OCI-LY3 (cell line): ENCODE measurements at regions not wholly inside any gene's neighbourhood (a gene's known extent, or its start where the extent isn't known, plus 50 kb on each side); places are given as distances from the start of the nearest gene placed in this dataset.

Experiments used
- H2AFZ ChIP-seq: fragments of 200-600, 300-600 bp; shearing (Covaris generic); 2 replicates; pipeline ENCODE4 v1.6.0; 2014; ENCODE audit warnings: antibody characterized with exemption, low read depth, low read length
- H3K27ac ChIP-seq: fragments of 200-600, 300-600 bp; sonication (generic); 2 replicates; pipeline ENCODE4 v1.5.1; 2014; ENCODE audit warnings: mild to moderate bottlenecking, low read length, moderate library complexity, mixed read lengths
- H3K27me3 ChIP-seq: fragments of 200-600, 300-600 bp; sonication (generic); 2 replicates; pipeline ENCODE4 v1.6.1; 2014; ENCODE audit warnings: low read depth, low read length, mixed read lengths
- H3K36me3 ChIP-seq: fragments of 200-600, 300-600 bp; sonication (generic); replicated peaks from 2 replicates; pipeline ENCODE3; 2014; ENCODE audit warnings: low read depth, low read length, mixed read lengths
- H3K4me1 ChIP-seq: fragments of 300-600, 200-600 bp; sonication (generic); 2 replicates; pipeline ENCODE4 v1.6.1; 2014; ENCODE audit warnings: low read length, mixed read lengths
- H3K4me2 ChIP-seq: fragments of 200-600, 300-600 bp; sonication (generic); 2 replicates; pipeline ENCODE4 v1.6.1; 2014; ENCODE audit warnings: low read length, mixed read lengths
- H3K4me3 ChIP-seq: fragments of 300-600, 200-600 bp; sonication (generic); 2 replicates; pipeline ENCODE4 v1.5.1; 2014; ENCODE audit warnings: antibody characterized with exemption, mild to moderate bottlenecking, low read length, moderate library complexity
- H3K79me2 ChIP-seq: fragments of 300-600, 200-600 bp; shearing (Covaris generic); 2 replicates; pipeline ENCODE4 v1.6.1; 2014; ENCODE audit warnings: mild to moderate bottlenecking, low read length, mixed read lengths
- H3K9ac ChIP-seq: fragments of 300-600, 200-600 bp; shearing (Covaris generic); 2 replicates; pipeline ENCODE4 v1.6.0; 2014; ENCODE audit warnings: mild to moderate bottlenecking, low read length, moderate library complexity
- H3K9me3 ChIP-seq: fragments of 200-600, 300-600 bp; shearing (Covaris generic); 2 replicates; pipeline ENCODE4 v1.6.1; 2014; ENCODE audit warnings: low read length, mixed read lengths; ENCODE audit not compliant: insufficient read depth
- H4K20me1 ChIP-seq: fragments of 200-600, 300-600 bp; sonication (generic); 2 replicates; pipeline ENCODE4 v1.6.1; 2016; ENCODE audit warnings: low read length, mixed read lengths; ENCODE audit not compliant: insufficient read depth
- CTCF ChIP-seq: fragments of 200-600, 300-600 bp; sonication (generic); IDR thresholded peaks from 2 replicates; pipeline ENCODE4 v1.5.1; 2014; ENCODE audit warnings: antibody characterized with exemption, low read length, low read depth
- EZH2phosphoT487 ChIP-seq: fragments of 200-600 bp; shearing (Covaris generic); IDR thresholded peaks from 2 replicates; pipeline ENCODE4 v1.6.1; 2018; ENCODE audit warnings: antibody characterized with exemption, mixed run types, low read depth

GRCh38 chr5:162484095-162484494, 416.5 kb downstream of the GABRG2 start:
- H2AFZ ChIP-seq: no peak overlapping the region

GRCh38 chr5:162484986-162485385, 417.4 kb downstream of the GABRG2 start:
- H3K4me3 ChIP-seq: no peak overlapping the region
- no peaks in the 10 kb centered on the region for H3K36me3 ChIP-seq
- no peaks in the 10 kb centered on the region for H4K20me1 ChIP-seq
- H3K4me2 ChIP-seq: no peak overlapping the region
- H3K27ac ChIP-seq: no peak overlapping the region
- H3K9me3 ChIP-seq: no peaks in the 10 kb centered on the region; the same call in 1 of the 2 replicates
- no peaks in the 10 kb centered on the region for H3K27me3 ChIP-seq
- H3K79me2 ChIP-seq: no peaks in the 10 kb centered on the region
- no peak overlapping the region for H2AFZ ChIP-seq
- no peak for TF ChIP-seq EZH2phosphoT487
- TF ChIP-seq CTCF: no peak
- H3K9ac ChIP-seq: no peak overlapping the region
- H3K4me1 ChIP-seq: no peaks in the 10 kb centered on the region

More at GRCh38 chr5:162484095-162484494, 416.5 kb downstream of the GABRG2 start:
- Histone ChIP-seq H3K27ac (no peak overlapping the region), H3K4me2 (no peak overlapping the region), H3K36me3 (no peaks in the 10 kb centered on the region), H3K9ac (no peak overlapping the region), H3K4me3 (no peak overlapping the region), H3K27me3 (no peaks in the 10 kb centered on the region), H3K79me2 (no peaks in the 10 kb centered on the region), H3K4me1 (no peaks in the 10 kb centered on the region), H4K20me1 (no peaks in the 10 kb centered on the region), H3K9me3 (no peaks in the 10 kb centered on the region; the same call in 1 of the 2 replicates)
- no peak for TF ChIP-seq EZH2phosphoT487
- TF ChIP-seq CTCF: no peak

- Histone ChIP-seq H2AFZ (no peak overlapping the region), H3K79me2 (no peaks in the 10 kb centered on the region), H3K9ac (no peak overlapping the region), H3K27me3 (no peaks in the 10 kb centered on the region), H3K4me3 (no peak overlapping the region), H3K9me3 (no peaks in the 10 kb centered on the region; the same call in 1 of the 2 replicates), H3K27ac (no peak overlapping the region), H3K4me1 (no peaks in the 10 kb centered on the region), H4K20me1 (no peaks in the 10 kb centered on the region), H3K36me3 (no peaks in the 10 kb centered on the region), H3K4me2 (no peak overlapping the region)
- TF ChIP-seq CTCF (no peak), EZH2phosphoT487 (no peak)
These were observed 418.2 kb downstream of the GABRG2 start for GRCh38 chr5:162485666-162486292.

GRCh38 chr5:162487528-162488525, 420.3 kb downstream of the GABRG2 start:
- H3K4me3 ChIP-seq: no peak overlapping the region
- H2AFZ ChIP-seq: no peak overlapping the region
- no peaks in the 10 kb centered on the region for H3K36me3 ChIP-seq
- no peak for TF ChIP-seq CTCF
- TF ChIP-seq EZH2phosphoT487: no peak
- no peaks in the 10 kb centered on the region for H3K79me2 ChIP-seq
- H4K20me1 ChIP-seq: no peaks in the 10 kb centered on the region
- H3K4me2 ChIP-seq: no peak overlapping the region
- H3K9me3 ChIP-seq: no peaks in the 10 kb centered on the region; the same call in 1 of the 2 replicates
- H3K9ac ChIP-seq: no peak overlapping the region
- no peak overlapping the region for H3K27ac ChIP-seq
- no peaks in the 10 kb centered on the region for H3K4me1 ChIP-seq
- H3K27me3 ChIP-seq: no peaks in the 10 kb centered on the region
